ENCODE measurements at regions not wholly inside any gene's neighbourhood (a gene's known extent, or its start where the extent isn't known, plus 50 kb on each side); places are given as distances from the start of the nearest gene placed in this dataset.

DNA sequence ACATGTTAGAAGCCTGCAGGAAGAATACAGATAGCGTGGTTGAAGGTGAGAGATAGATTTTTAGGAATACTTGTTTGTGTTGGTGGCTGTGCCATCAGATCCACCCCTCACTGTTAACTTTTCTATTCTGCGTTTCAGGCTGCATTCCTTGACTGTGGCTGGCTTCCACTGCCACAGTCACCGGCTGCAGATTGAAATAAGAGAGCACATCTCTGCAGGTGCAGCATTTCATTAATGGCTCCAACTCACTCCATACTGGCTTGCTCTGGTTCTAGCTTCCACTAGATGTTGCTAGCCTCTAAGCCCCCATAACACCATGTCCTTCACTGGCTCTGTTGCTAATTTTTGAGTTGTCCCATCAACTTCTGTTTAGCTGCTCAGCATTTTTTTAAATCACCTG lies 286.5 kb downstream of the CPS1 start:
- TF ChIP-seq, protein P1, sequence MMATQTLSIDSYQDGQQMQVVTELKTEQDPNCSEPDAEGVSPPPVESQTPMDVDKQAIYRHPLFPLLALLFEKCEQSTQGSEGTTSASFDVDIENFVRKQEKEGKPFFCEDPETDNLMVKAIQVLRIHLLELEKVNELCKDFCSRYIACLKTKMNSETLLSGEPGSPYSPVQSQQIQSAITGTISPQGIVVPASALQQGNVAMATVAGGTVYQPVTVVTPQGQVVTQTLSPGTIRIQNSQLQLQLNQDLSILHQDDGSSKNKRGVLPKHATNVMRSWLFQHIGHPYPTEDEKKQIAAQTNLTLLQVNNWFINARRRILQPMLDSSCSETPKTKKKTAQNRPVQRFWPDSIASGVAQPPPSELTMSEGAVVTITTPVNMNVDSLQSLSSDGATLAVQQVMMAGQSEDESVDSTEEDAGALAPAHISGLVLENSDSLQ (IDR thresholded peaks at IDR 0.05), result no peak
- no peak for TF ChIP-seq SP1 (IDR thresholded peaks at IDR 0.05)
- TF ChIP-seq FOXM1 (IDR thresholded peaks at IDR 0.05; ENCODE audit: borderline replicate concordance), result no peak
- no peak for TF ChIP-seq HDGF (IDR thresholded peaks at IDR 0.05; ENCODE audit: borderline replicate concordance)
- no peak for TF ChIP-seq LEF1 (IDR thresholded peaks at IDR 0.05; ENCODE audit: borderline replicate concordance)
- no peak for TF ChIP-seq FOXK2 (IDR thresholded peaks at IDR 0.05)
